Amniotic epithelial cell (primary cell): ENCODE measurements at regions not wholly inside any gene's neighbourhood (a gene's known extent, or its start where the extent isn't known, plus 50 kb on each side); places are given as distances from the start of the nearest gene placed in this dataset.

Source experiments
- DNase-seq: peaks from one replicate; pipeline ENCODE4 v3.0.0-alpha.2; 2010; ENCODE audit warnings: low read depth

GRCh38 chr15:70303981-70304380 is 206.3 kb upstream of the TLE3 start:
- no peak for DNase-seq

- no peak for DNase-seq
These were observed 204.6 kb upstream of the TLE3 start for GRCh38 chr15:70302360-70302759.

GRCh38 chr15:70301396-70301795 is 203.7 kb upstream of the TLE3 start:
- no peak for DNase-seq

GRCh38 chr15:70299931-70300869 is 202.5 kb upstream of the TLE3 start:
- DNase-seq, result no peak

GRCh38 chr15:70297465-70298058 is 199.8 kb upstream of the TLE3 start:
- no peak for DNase-seq

- no peak for DNase-seq
These were observed 197.1 kb upstream of the TLE3 start for GRCh38 chr15:70294731-70295305.

DNA sequence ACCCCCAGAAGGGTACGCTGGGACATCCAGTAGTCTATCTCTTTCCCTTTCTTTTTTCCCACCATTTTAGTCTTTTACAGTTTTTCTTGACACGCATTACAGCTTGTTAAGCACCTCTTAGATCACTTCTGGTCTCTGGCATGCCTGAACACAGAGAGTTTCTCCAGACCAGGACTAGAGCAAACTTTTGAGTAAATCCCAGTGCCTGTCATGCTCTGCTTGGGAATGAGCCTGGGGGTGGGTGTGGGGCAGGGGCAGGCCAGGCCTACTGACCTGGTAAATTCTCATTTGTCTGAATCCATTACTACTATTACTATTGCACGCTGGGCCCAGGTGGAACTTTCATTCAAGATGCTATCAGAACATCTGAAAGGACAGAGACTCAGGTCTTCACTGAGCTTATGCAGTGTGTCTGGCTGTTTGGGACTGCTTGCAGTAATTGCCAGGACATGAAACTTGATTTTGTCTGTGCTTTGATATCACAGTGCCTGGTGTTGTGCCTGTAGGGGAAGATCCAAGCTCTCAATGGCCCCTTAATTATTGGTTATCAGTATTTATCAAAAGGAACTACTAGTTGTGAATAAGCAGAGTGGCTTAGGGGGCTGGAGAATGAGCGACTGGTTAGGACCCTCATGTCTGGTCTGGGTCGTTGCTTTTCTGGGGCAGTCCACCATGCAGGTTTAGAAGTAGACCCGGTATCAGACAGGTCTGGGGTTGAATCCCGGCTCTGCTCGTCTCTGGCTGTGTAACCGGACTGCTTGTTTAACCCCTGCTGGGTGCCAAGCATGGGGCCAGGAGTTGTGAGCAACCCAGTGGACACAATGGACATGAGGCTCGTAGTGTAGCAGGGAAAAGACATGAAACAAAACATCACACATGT is 196.1 kb upstream of the TLE3 start:
- no peak for DNase-seq

GRCh38 chr15:70293138-70293537 is 195.4 kb upstream of the TLE3 start:
- no peak for DNase-seq

- DNase-seq, result no peak
These were observed 194.5 kb upstream of the TLE3 start for GRCh38 chr15:70292076-70292760.

GRCh38 chr15:70291305-70292075 is 193.8 kb upstream of the TLE3 start:
- no peak for DNase-seq

- no peak for DNase-seq
These were observed 193.0 kb upstream of the TLE3 start for GRCh38 chr15:70290708-70291107.

DNA sequence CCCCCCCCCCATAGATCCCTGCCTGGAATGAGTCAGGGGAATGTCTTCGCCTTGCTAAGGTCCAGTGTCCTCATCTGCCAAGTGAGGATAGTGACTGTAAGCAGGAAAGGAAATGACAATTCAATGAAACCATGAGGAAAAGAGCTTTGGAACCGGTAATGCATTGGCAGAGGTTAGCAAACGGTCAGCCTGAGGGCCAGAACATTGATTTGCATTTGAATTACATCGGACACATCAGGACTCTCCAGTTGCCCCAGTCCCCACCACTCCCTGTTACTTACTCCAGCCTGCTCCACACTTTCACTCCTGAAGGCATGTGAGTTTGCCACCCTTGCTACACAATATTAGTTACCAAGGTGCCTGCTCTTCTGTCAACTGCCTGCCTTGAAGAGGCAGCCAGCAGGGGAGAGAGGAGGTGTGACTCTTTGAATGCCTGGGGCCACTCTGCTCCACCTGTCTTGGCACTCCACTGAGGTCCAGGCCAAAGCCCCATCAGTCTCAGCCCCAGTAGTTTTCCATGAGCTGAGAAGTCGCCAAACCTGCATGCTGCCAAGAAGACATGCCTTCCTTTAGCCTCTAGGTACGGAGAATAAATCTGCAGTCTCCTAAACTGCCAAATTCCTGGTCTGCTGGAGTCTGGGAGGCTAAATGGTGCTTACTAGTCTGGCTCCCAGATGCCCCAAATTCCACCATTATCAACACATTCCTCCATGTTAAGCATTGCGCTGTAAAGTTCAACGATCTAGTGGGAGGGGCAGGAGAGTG is 191.7 kb upstream of the TLE3 start:
- DNase-seq, result peak; percentile 77

GRCh38 chr15:70286113-70286806 is 188.5 kb upstream of the TLE3 start:
- no peak for DNase-seq

- DNase-seq, result peak; percentile 33
These were observed 186.9 kb upstream of the TLE3 start for GRCh38 chr15:70284438-70285214.

GRCh38 chr15:70283511-70283910 is 185.8 kb upstream of the TLE3 start:
- DNase-seq, result no peak

DNA sequence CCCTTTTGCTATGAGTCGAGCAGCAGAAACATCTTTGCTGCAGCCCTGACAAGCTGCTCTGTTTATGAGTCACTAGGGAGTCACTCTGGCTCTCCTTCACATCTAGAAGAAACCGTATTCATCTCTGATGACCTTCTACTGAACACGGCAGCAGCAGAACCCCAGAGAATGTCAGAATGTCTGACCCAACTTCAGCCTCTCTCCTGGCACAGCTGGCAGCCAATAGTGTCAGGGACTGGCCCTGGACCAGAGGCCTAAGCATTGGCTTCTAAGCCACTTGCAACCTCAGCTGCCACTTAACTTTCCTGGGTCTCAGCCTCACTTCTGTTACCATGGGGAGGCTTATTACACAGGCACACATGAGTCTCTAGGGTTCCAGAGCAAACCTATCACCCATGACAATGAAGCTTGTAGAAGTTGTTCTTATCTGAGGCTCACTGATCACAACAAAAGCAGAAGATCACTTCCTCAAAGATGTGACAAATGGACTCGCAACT is 184.1 kb upstream of the TLE3 start:
- peak; percentile 53 for DNase-seq

- DNase-seq, result no peak
These were observed 183.6 kb upstream of the TLE3 start for GRCh38 chr15:70281261-70281810.

- DNase-seq, result no peak
These were observed 183.1 kb upstream of the TLE3 start for GRCh38 chr15:70280781-70281180.
